Suppressor macrophage treated with lipopolysaccharide for 4 hours (primary cell): ENCODE measurements at regions not wholly inside any gene's neighbourhood (a gene's known extent, or its start where the extent isn't known, plus 50 kb on each side); places are given as distances from the start of the nearest gene placed in this dataset.
"Not testable (repeated sequence)": the region's sequence is repeated elsewhere in the genome, so short reads cannot be mapped to it uniquely, and the experiment has no call there.

Experiments used
- DNase-seq: peaks from one replicate; pipeline ENCODE4 v3.0.0-alpha.2; 2020

DNA sequence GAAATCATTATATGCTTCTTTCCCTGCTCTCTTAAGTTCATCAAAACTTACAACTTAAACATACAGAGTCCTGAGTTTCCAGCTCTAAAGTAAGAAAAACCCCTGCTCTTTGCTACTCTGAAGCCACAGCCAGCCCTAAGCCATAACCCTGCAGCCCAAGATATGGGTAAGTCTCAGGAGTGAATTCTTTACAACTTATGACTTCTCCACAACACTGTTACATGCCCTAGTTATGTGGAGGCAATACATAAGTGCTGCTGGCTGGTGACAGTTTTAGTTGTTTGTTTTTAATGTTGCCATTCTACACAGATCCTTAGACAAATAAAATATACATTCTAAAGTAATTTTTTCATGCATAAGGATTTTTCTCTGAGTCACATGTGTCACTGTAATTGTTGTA, 100.2 kb downstream of the FBXO8 start:
- DNase-seq: no peak

DNA sequence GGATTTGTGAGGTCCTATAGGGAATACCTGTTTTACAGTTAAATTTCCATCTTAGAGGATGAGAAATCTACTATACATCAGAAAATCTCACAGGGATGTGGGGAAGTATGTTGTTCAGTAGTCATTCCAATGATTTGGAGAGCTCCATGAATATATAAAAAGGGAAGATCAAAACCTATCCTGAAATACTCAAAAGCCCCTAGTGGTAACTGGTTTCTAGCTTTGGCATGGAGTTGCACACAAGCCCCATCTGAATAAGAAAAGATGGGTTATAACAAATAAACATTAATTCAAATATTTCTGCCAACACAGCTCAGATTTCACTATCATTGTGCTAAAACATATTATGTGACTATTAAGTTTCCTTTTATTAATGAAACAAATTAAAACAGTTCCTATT, 101.6 kb downstream of the FBXO8 start:
- no peak for DNase-seq

GRCh38 chr4:174177536-174177935, 105.9 kb downstream of the FBXO8 start:
- DNase-seq: no peak

- not testable (repeated sequence) for DNase-seq
These were observed 107.6 kb downstream of the FBXO8 start for GRCh38 chr4:174175836-174176235.

- DNase-seq: no peak
These were observed 110.1 kb downstream of the FBXO8 start for GRCh38 chr4:174173360-174173759.

GRCh38 chr4:174172274-174172673, 111.2 kb downstream of the FBXO8 start:
- DNase-seq: no peak

DNA sequence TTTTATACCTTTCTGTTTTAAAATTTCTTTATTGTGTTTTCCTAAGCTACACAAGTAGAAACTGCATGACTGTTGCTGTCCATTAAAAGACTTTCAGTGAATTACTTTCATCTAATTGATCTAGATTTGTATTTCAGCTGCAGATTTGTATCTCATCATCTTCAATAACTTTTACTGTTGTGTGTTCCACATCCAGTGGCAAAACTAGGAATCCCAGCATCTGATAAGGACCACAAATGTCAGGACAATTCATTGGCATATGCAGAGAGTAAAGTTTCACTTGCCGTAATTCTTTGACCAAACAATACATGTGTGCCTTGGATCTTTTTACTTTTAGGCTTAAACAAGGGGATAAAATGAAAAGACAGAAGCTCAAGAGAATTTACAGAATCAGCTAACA, 112.6 kb downstream of the FBXO8 start:
- DNase-seq: no peak

DNA sequence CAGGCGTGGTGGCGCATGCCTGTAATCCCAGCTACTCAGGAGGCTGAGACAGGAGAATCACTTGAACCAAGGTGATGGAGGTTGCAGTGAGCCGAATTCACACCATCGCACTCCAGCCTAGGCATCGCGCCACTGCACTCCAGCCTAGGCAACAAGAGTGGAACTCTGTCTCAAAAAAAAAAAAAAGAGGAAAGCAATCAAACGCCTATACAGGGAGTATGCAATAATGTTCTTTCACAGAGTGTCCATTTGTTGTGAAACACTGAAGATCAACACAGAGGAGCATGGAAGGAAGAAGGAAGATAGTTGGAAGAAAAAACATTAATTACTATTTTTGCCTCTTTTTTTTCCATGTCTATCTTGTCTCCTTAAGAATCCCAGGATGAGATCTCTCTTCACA, 113.4 kb downstream of the FBXO8 start:
- DNase-seq: no peak

DNA sequence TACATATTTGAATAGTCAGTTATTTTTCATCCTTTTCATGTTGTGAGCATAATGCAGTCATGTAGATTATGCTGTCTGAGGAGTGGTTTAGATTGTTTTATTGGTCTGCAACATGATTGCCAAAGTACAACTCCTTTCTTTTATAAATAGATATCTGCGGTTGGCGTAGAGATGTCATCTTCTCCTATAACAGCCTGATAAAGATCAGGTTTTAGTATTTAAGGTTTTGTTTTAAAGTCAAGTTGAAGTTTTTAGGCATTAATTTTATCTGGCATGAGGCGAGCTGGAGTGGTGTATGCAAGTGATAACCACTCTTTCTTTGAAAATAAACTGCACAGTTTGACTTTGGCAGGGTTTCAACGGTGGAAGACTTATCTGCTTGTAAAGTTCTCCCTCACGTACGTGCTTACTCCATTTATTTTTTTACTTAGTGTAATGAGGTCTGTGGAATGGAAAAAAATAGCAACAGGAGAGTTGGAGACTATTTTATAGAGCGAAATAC, 126.3 kb downstream of the FBXO8 start:
- no peak for DNase-seq

DNA sequence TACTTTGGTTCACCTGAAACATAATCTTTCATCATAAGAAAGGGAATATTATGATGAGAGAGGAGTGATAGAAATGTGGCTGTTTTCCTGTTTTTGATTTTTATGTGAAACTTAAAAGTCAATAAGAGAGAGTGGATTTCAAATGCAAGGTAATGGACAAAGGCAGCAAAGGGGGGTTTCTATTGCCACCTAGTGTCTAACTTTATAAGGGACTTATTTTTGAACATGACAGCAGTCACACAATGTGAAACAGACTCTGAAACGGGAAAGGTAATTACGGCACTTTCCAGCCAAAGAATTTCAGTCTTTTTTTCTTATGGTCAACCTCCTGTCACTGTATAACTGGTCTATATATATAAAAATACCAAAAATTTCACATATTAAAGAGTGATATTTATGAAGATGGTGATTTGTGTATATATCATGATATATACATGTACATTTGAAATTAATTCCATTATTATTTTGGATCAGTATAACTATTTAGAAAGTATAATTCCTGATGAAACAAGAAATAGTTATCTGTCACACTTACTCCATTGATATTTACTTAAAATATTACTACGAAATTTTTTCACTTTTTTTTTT, 127.1 kb downstream of the FBXO8 start:
- DNase-seq: peak; percentile 31

DNA sequence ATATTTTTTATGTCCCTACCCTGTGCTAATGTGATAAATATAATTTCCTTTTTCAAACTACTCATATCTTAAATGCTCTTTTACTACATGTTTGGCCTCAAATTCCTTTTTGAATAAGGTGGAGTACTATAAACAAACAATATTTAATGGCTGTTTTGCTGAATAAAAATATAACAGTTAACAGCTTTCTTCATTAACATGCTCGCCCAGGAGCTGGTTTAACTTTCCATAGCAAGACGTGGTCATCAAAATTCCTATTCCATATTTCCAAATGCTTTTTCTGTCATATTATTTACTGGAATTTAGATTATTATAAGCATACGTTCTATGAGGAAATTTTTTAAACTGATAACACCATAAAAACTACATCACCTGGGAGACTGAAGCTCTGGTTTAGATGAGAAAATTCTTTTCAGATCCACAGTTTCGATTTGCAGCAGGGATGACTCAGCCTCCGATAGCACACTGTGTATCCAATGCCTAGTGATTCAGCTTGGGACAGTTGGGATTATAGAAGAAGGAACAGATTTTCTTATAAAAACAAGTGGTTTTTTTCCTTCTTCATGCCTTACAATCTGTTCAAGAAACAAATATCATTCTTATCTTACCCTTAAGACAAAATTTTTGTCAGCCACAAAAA, 129.1 kb downstream of the FBXO8 start:
- no peak for DNase-seq

DNA sequence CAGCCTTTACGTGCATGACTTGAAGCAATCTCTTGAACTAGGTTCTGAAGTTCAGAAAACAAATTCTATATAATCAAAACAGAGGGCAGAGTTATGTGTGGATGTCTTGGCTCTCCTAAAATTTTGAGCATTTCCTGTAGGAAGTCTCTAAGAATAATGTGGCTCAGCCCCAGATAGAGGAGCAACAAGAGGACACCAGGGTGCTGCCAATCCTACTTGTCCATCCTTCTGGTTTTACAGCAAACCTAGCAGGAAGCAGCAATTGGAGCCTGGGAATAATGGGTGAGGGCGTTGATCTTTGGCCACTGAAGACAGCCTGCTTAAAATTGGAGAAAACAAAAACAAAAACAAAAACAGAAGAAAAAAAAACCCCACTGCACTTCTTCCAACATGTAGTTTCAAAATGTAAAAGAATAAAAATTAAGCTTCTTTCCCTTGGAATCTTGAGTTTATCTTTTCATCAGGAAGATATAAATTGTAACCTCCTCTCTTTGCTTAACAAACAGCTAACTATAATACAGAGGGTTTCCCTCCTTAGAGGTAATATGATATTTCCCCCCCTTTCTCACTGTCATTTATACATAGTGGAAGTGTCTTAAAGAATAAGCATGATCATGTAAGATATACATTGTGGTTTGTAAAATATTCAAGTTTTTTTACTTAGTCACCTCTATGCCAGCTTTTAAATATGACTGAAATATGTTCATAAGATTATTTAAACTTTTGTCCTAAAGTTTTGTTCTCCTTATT, 130.6 kb downstream of the FBXO8 start:
- DNase-seq: no peak

- DNase-seq: no peak
These were observed 135.6 kb downstream of the FBXO8 start for GRCh38 chr4:174147863-174148262.

DNA sequence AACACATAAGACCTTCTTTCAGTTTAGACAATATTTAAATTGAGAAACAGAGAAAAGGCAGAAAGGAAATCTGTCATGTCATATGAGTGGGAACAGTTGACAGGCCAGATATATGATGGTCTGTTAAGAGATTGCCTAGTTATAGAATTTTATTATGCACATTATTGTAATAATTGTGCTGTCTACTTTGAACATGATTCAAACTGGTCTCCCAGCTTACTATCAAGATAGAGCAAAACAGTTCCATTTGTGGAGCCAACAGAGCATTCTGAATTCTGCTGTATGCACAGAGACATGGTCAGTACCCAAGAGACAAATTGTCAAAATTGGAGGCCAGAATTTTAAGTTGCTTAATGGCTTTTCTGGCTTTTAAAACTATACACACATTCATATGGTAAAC, 139.4 kb downstream of the FBXO8 start:
- DNase-seq: no peak

- no peak for DNase-seq
These were observed 141.6 kb downstream of the FBXO8 start for GRCh38 chr4:174141876-174142275.

- DNase-seq: no peak
These were observed 144.9 kb downstream of the FBXO8 start for GRCh38 chr4:174138616-174139015.

DNA sequence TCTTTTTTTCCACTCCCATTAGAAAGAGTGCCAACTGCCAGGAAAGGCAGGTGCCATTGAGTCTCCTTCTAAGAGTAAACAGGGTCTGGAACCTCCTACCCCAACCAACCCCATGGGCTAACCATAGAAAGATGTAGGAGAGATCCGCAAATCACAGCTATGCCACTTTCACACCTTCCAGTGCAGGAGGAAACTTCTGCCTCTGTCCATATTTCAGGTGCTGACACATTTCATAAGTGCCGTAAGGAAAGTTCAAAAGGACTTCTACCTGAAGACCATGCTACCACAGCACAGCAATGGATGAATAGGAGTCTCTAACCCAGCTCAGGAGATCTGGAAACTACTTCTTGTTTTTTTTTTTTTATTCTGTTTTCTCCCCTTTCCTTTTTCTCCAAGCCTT, 145.8 kb downstream of the FBXO8 start:
- DNase-seq: no peak

GRCh38 chr4:174135936-174136406, 147.5 kb downstream of the FBXO8 start:
- DNase-seq: no peak

- DNase-seq: no peak
These were observed 147.9 kb downstream of the FBXO8 start for GRCh38 chr4:174135530-174135929.

- no peak for DNase-seq
These were observed 149.1 kb downstream of the FBXO8 start for GRCh38 chr4:174134361-174134760.

DNA sequence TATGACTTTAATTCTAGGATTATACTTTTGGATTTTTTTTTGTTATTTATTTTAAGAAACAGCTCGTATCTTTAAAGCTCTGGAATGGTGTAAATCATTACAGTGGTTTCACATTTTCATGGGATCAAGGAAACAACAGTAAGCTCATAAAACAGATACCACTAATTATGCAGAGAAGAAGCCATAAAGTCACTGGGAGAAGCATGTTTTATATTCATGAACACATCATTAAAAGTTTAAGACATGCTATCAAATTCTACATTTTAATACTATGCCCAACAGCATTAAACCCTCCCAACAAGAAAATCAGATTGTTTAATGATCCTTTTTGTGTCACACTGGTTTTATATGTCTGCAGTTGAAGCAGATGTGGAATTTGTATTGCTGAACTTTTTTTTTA, 149.9 kb downstream of the FBXO8 start:
- no peak for DNase-seq

DNA sequence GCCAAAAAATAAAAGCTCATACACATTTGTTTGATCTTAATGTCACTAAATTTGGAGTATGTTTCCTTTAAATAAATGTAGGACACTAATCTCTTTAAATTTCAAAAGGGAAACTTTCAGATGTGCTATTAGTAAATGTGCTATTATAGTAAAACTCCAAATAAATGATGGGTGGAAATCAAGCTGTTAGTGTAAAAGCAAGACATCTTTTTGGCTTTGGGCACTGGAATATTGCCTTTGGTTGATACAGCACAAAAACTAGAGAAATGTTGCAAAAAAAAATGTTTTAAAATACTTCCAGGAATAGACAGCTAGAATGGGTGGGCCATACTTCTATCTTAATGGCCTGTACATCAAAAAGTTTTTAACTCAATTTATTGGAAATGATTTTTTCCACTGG, 151.6 kb downstream of the FBXO8 start:
- no peak for DNase-seq

GRCh38 chr4:174122705-174123104, 160.8 kb downstream of the FBXO8 start:
- no peak for DNase-seq
